ENCODE measurements at regions not wholly inside any gene's neighbourhood (a gene's known extent, or its start where the extent isn't known, plus 50 kb on each side); places are given as distances from the start of the nearest gene placed in this dataset.
A peak's percentile ranks its signal among the peaks of the same experiment; 100 is the strongest.
"Not testable (repeated sequence)": the region's sequence is repeated elsewhere in the genome, so short reads cannot be mapped to it uniquely, and the experiment has no call there.

DNA sequence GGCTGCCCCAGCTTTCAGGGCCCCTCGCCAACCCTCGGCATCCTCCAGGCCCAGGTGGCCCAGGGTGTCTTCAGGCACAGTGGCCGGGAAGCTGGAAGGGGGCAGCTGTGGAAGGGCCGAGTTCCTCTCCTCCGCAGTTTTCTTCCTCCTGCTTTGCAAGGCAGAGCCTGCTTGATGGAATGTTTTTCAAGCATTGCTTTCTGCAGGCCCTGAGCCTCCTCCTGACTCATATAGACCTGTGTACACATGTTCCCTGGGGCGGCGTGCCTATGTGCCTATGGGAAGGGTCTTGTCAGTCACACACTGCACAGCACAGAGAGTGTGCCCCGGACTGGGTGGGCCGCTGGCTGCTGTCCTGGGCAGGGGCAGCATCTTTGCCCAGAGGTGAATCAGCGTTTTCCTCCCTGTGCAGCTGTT, 107.5 kb downstream of the ERMARD start:
- Mint-ChIP-seq H3K27ac (no peak overlapping the region), H3K36me3 (peaks cover 0 to 4% (median 4%) of the 10 kb centered on the region in 3 donors), H3K9me3 (peaks cover 0 to 9% (median 0%) of the 10 kb centered on the region in 6 donors), H3K4me3 (no peak overlapping the region), H3K4me1 (peaks cover 7 to 13% of the 10 kb centered on the region in 2 donors), H3K27me3 (ENCODE audit: low read depth in 3 of 3) (peaks cover 0 to 8% (median 5%) of the 10 kb centered on the region in 3 donors)
- no peak for DNase-seq

- H3K4me3 Mint-ChIP-seq = no peak overlapping the region
- peaks cover 7 to 9% of the 10 kb centered on the region in 2 donors for H3K4me1 Mint-ChIP-seq
- peaks cover 0 to 4% (median 0%) of the 10 kb centered on the region in 3 donors for H3K36me3 Mint-ChIP-seq
- peaks cover 0 to 5% (median 3%) of the 10 kb centered on the region in 3 donors for H3K27me3 Mint-ChIP-seq (ENCODE audit: low read depth in 3 of 3)
- no peak for DNase-seq
- peaks cover 0 to 9% (median 0%) of the 10 kb centered on the region in 6 donors for H3K9me3 Mint-ChIP-seq
- H3K27ac Mint-ChIP-seq = no peak overlapping the region
Measured at GRCh38 chr6:169858293-169858934, 107.0 kb downstream of the ERMARD start.

DNA sequence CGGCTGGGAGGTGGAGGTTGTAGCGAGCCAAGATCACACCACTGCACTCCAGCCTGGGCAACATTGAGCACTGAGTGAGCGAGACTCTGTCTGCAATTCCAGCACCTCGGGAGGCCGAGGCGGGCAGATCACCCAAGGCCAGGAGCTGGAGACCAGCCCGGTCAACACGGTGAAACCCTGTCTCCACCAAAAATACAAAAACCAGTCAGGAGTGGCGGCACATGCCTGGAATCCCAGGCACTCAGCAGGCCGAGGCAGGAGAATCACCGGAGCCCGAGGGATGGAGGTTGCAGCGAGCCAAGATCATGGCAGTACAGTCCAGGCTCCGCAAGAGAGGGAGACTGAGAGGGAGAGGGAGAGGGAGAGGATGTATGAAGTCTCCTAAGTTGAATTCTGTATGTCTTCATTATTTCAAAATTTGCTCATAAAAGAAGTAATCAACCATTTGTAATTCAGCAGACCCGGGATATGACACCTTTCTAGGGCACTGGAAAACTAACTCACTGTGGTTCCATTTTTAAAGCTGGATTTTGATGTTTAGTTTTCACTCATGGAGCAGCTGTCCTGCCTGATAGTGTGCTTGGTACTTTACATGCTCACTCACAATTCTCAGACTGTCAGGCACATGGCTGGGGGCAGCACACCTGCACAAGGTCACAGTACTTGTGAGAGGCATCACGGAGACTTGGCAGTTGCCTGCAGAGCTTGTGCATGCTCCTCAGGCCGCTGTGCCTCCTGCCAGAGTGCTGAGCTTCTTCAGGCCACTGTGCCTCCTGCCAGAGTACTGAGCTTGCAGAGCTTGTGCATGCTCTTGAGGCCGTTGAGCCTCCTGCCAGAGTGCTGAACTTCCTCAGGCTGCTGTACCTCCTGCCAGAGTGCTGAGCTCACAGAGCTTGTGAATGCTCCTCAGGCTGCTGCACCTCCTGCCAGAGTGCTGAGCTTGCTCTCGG, 106.2 kb downstream of the ERMARD start:
- no peak for DNase-seq
- peaks cover 0 to 4% (median 0%) of the 10 kb centered on the region in 3 donors for H3K36me3 Mint-ChIP-seq
- peaks cover 0 to 5% (median 4%) of the 10 kb centered on the region in 3 donors for H3K27me3 Mint-ChIP-seq (ENCODE audit: low read depth in 3 of 3)
- H3K27ac Mint-ChIP-seq = peak overlapping the region in 1 of 6 donors; percentile 57
- no peak overlapping the region for H3K4me3 Mint-ChIP-seq
- peaks cover 7 to 8% of the 10 kb centered on the region in 2 donors for H3K4me1 Mint-ChIP-seq
- peaks cover 0 to 9% (median 0%) of the 10 kb centered on the region in 6 donors for H3K9me3 Mint-ChIP-seq

- H3K4me3 Mint-ChIP-seq; H3K36me3 Mint-ChIP-seq; H3K4me1 Mint-ChIP-seq; DNase-seq; H3K27me3 Mint-ChIP-seq (ENCODE audit: low read depth in 3 of 3); H3K9me3 Mint-ChIP-seq; H3K27ac Mint-ChIP-seq: not testable (repeated sequence)
Measured at GRCh38 chr6:169856442-169857342, 105.3 kb downstream of the ERMARD start.

- H3K27ac Mint-ChIP-seq = no peak overlapping the region
- no peak overlapping the region for H3K4me3 Mint-ChIP-seq
- H3K36me3 Mint-ChIP-seq = peaks cover 0 to 4% (median 0%) of the 10 kb centered on the region in 3 donors
- no peaks in the 10 kb centered on the region for H3K4me1 Mint-ChIP-seq
- H3K9me3 Mint-ChIP-seq = peaks cover 0 to 9% (median 0%) of the 10 kb centered on the region in 6 donors
- DNase-seq = no peak
- H3K27me3 Mint-ChIP-seq (ENCODE audit: low read depth in 3 of 3) = peaks cover 0 to 6% (median 3%) of the 10 kb centered on the region in 3 donors
Measured at GRCh38 chr6:169854813-169855212, 103.4 kb downstream of the ERMARD start.

DNA sequence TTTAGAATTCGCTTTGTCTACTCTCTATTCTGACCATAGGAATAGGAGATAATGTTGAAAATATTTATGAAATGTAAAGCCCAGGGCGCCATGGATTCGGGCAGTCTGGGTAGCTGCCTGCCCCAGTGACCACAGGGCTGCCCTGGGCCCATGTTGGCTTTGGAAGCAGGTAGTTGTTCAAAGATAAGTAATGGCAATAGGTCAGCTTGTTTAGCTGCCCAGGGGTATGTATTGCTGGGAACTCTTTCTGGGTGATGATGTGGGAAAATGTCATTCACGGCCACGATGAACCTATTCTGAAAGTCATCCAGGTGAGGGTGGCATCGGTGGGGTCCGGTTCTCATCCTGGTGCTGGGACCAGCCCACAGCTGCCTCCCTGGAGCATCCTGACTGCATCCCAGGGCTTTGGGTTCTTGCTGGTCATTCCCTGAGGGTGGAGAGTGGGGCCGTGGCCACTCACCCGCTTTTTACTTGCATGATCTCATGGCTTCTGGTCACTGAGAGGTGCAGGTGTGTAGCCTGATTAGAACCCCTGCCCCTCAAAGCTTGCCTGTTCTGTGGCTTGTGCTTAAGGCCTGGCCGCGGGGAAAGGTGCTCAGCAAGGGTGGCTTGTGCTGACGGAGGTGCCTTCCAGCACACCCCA, 102.8 kb downstream of the ERMARD start:
- peaks cover 0 to 9% (median 0%) of the 10 kb centered on the region in 6 donors for H3K9me3 Mint-ChIP-seq
- peaks cover 0 to 4% (median 0%) of the 10 kb centered on the region in 3 donors for H3K36me3 Mint-ChIP-seq
- H3K4me3 Mint-ChIP-seq = no peak overlapping the region
- DNase-seq = no peak
- H3K27me3 Mint-ChIP-seq (ENCODE audit: low read depth in 3 of 3) = peaks cover 0 to 4% (median 2%) of the 10 kb centered on the region in 3 donors
- H3K27ac Mint-ChIP-seq = no peak overlapping the region
- no peaks in the 10 kb centered on the region for H3K4me1 Mint-ChIP-seq

- H3K4me3 Mint-ChIP-seq = no peak overlapping the region
- peaks cover 0 to 4% (median 0%) of the 10 kb centered on the region in 3 donors for H3K36me3 Mint-ChIP-seq
- no peak for DNase-seq
- peaks cover 0 to 9% (median 0%) of the 10 kb centered on the region in 6 donors for H3K9me3 Mint-ChIP-seq
- H3K4me1 Mint-ChIP-seq = no peaks in the 10 kb centered on the region
- H3K27ac Mint-ChIP-seq = peak overlapping the region in 1 of 6 donors; percentile 3
- H3K27me3 Mint-ChIP-seq (ENCODE audit: low read depth in 3 of 3) = peaks cover 0 to 4% (median 3%) of the 10 kb centered on the region in 3 donors
Measured at GRCh38 chr6:169853196-169854082, 102.0 kb downstream of the ERMARD start.

DNA sequence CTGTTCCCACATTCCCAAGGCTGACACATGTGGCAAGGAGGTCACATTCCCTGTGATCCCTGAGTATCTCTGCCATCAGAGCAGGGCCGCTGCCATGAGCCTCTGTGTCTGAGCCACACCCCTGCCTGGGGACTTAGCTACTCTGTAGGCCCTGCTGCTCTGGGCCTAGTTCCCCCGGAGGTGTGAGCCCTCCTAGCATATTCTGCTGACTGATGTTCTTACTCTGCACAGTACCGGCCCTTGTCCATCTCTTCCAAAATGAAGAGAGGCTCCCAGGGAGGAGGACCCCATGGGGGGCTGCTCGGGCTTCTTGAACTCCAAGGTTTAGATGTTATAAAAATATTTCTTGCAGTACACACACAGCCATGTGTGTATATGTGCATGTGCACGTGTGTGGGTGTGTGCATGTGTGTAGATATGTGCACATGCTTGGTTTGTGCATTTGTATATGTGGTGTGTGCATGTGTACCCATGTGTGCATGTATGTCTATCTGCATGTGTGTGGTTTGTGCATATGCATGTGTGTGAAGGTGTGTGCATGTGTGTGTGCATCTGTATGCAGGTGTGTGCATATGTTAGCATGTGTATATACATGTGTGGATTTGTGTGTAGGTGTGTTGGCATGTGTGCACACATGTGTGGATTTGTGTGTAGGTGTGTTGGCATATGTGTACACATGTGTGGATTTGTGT, 101.2 kb downstream of the ERMARD start:
- Mint-ChIP-seq H3K4me3 (no peak overlapping the region), H3K36me3 (peaks cover 0 to 3% (median 0%) of the 10 kb centered on the region in 3 donors), H3K27ac (peak overlapping the region in 1 of 6 donors; percentile 3), H3K9me3 (peaks cover 0 to 4% (median 0%) of the 10 kb centered on the region in 6 donors), H3K4me1 (no peaks in the 10 kb centered on the region), H3K27me3 (ENCODE audit: low read depth in 3 of 3) (peaks cover 0 to 4% (median 3%) of the 10 kb centered on the region in 3 donors)
- no peak for DNase-seq

DNA sequence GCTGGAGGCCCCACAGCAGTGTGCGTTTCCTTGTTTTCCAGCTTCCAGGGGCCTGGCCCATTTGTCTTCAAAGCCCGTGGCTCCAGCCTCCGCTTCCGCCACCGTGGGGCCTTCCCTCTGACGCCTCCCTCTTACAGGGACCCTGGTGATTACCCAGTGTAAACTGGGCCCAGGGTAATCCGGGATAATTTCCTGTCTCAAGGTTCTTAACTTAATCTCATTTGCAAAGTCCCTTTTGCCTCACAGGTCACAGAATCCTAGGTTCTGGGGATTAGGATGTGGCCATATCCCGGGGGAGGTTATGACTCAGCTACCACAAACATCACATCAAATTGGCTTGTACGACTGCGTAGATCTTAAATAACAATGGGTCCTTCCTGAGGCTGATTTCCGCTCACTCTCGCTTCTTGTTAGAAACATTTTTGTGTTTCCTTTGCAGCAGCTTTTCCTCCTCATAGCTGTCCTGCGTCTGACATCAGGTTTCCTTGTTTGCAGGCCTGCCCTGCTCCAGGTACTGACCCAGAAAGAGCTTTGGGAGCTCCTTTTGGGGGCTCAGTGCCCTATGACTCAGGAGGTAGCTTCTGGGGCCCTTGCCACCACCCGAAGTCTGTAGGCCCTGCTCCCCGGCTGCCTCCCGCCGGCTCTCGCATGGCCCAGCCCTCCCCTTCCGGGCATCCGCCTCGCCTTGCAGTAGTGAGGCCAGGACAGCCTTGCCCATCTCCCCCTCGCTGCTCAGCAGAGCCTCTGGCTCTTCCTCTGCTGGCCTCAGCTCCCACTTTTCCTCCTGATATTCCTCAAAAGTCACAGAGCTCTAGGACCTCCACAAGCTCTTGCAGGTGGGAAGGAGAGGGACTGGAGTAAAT, 100.5 kb downstream of the ERMARD start:
- Mint-ChIP-seq H3K4me3 (no peak overlapping the region), H3K27ac (no peak overlapping the region), H3K4me1 (no peaks in the 10 kb centered on the region), H3K27me3 (ENCODE audit: low read depth in 3 of 3) (peaks cover 1 to 6% (median 4%) of the 10 kb centered on the region in 3 donors), H3K9me3 (no peaks in the 10 kb centered on the region), H3K36me3 (no peaks in the 10 kb centered on the region)
- DNase-seq = no peak

DNA sequence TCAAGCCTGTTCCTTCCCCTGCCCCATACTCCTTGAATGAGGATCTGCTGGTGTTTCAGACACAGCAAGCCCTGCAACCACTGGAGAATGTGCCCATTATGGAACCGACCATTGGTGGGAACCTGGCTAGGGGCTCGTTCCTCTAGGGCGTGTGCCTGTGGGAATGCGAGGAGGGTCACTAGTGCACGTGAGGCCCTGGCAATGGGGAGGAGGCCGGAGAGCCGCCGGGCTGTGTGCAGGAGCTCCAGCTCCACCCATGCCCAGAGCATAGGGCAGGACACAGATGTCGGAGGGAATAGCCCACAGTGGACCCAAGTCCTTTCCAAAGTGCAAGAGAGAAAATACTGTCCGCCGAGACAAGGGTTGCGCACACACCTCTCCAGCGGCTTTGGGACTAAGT, 99.3 kb downstream of the ERMARD start:
- H3K4me1 Mint-ChIP-seq = no peaks in the 10 kb centered on the region
- H3K9me3 Mint-ChIP-seq = no peaks in the 10 kb centered on the region
- peaks cover 2 to 6% (median 4%) of the 10 kb centered on the region in 3 donors for H3K27me3 Mint-ChIP-seq (ENCODE audit: low read depth in 3 of 3)
- no peak overlapping the region for H3K4me3 Mint-ChIP-seq
- DNase-seq = no peak
- H3K36me3 Mint-ChIP-seq = no peaks in the 10 kb centered on the region
- no peak overlapping the region for H3K27ac Mint-ChIP-seq

DNA sequence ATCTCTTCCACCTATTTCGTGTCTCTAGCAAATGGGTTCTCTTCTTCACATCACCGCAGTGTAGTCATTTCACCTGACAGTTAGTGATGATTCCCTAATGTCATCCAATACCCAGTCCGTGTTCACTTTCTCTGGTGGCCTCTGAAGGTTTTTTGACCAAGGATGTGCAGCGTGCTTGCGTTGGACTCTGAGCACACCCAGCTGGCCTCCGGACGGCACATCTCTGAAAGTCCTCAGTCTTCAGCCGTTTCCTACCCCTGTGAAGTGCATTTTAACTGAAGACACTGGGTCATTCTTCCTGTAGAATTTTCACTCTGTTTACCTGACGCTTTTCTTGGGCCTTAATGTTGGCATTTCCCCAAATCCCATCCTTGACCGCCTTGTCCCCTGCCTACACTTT, 98.7 kb downstream of the ERMARD start:
- Mint-ChIP-seq H3K9me3 (no peaks in the 10 kb centered on the region), H3K4me1 (no peaks in the 10 kb centered on the region), H3K27me3 (ENCODE audit: low read depth in 3 of 3) (peaks cover 2 to 6% (median 4%) of the 10 kb centered on the region in 3 donors), H3K27ac (no peak overlapping the region), H3K4me3 (no peak overlapping the region), H3K36me3 (no peaks in the 10 kb centered on the region)
- no peak for DNase-seq

Measured in immature natural killer cell (primary cell).